ENCODE measurements at regions not wholly inside any gene's neighbourhood (a gene's known extent, or its start where the extent isn't known, plus 50 kb on each side); places are given as distances from the start of the nearest gene placed in this dataset.
"Not testable (repeated sequence)": the region's sequence is repeated elsewhere in the genome, so short reads cannot be mapped to it uniquely, and the experiment has no call there.

DNA sequence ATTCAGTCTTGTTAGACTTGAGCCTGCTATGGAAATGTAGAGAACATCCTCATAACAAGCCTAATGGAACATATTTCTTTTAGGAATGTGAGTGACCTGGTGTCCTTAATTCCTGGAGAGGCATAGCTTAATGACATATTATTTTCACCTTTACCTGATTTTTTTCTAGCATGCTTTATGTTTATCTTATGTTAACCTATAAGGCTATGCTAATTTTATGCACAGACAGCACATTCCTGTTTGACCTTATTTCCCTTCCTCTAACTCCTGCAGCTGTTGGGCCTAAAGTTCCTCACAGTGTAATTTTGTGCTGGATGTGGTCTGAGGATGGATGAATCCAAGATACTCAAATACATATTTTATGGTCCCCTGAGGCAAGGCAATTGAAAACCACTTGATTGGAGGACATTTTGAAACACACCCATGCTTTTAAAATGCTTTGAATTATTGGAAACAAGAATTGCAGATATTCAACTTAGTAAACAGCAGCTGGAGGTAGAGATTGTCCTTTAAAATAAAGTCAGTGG lies 111.5 kb downstream of the LARP7 start:
- Histone ChIP-seq H3K36me3 (ENCODE audit: control insufficient read depth, insufficient read depth, low read length) (no peaks in the 10 kb centered on the region), H3K27ac (ENCODE audit: low read depth, low read length) (no peak overlapping the region), H3K27me3 (ENCODE audit: control insufficient read depth, insufficient read depth, low read length) (no peaks in the 10 kb centered on the region), H3K4me1 (ENCODE audit: control insufficient read depth, insufficient read depth, low read length) (no peaks in the 10 kb centered on the region), H3K4me3 (ENCODE audit: low read length) (no peak overlapping the region), H3K9ac (ENCODE audit: low read length) (no peak overlapping the region)

DNA sequence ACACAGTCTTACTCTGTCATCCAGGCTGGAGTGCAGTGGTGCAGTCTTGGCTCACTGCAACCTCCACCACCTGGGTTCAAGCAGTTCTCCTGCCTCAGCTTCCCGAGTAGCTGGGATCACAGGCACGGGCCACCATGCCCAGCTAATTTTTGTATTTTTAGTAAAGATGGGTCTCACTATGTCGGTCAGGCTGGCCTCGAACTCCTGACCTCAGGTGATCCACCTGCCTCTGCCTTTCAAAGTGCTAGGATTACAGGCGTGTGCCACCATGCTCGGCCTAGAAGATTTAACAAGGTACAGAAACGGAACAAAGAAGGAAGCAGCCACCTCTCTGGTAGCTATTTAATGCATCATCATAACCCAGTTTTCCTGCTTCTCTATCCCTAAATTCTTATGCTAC lies 113.8 kb downstream of the LARP7 start:
- not testable (repeated sequence) for H3K4me1 ChIP-seq (ENCODE audit: control insufficient read depth, insufficient read depth, low read length); H3K27me3 ChIP-seq (ENCODE audit: control insufficient read depth, insufficient read depth, low read length); H3K9ac ChIP-seq (ENCODE audit: low read length); H3K27ac ChIP-seq (ENCODE audit: low read depth, low read length); H3K36me3 ChIP-seq (ENCODE audit: control insufficient read depth, insufficient read depth, low read length); H3K4me3 ChIP-seq (ENCODE audit: low read length)

DNA sequence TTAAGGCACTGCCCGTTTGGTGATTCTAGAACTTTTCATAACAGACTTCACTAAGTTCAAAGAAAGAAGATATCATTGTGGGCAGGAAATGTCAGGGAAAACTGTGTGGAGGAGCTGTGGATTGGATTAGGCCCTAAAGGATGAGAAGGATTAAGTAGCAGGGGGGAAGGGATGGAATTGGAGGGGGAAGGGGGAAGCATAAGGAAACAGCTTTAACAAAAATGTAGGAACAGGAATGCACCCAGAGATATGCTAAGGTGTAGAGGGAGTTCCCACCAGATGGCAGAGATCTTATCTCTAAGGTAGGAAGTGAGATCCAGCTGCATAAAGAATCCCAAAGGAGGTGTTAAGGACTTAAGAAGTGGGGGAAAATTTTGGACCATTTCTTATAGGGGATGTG lies 114.5 kb downstream of the LARP7 start:
- Histone ChIP-seq H3K27ac (ENCODE audit: low read depth, low read length) (no peak overlapping the region), H3K9ac (ENCODE audit: low read length) (no peak overlapping the region), H3K27me3 (ENCODE audit: control insufficient read depth, insufficient read depth, low read length) (no peaks in the 10 kb centered on the region), H3K36me3 (ENCODE audit: control insufficient read depth, insufficient read depth, low read length) (no peaks in the 10 kb centered on the region), H3K4me1 (ENCODE audit: control insufficient read depth, insufficient read depth, low read length) (no peaks in the 10 kb centered on the region), H3K4me3 (ENCODE audit: low read length) (no peak overlapping the region)

DNA sequence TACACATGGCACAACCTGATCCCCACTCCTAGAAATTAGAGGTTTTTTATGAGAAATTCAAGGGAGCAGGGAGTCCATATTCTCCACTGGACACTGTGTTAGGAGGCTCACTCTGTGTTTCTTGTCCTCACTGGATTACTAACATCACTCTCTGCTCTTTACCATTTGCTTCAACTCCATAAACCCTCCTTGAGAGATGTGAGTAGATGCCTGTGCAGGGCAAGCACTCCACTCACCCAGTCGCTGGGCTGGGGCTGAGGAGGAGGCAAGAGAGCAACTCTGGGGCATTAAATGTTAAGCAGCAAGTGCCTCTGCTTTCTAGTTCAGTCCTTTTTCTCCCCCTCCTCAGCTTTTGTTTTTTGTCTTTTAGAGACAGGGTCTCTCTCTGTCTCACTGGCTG lies 115.1 kb downstream of the LARP7 start:
- no peak overlapping the region for H3K4me3 ChIP-seq (ENCODE audit: low read length)
- H3K4me1 ChIP-seq (ENCODE audit: control insufficient read depth, insufficient read depth, low read length), result no peaks in the 10 kb centered on the region
- H3K9ac ChIP-seq (ENCODE audit: low read length), result no peak overlapping the region
- H3K27ac ChIP-seq (ENCODE audit: low read depth, low read length), result no peak overlapping the region
- H3K36me3 ChIP-seq (ENCODE audit: control insufficient read depth, insufficient read depth, low read length), result no peaks in the 10 kb centered on the region
- no peaks in the 10 kb centered on the region for H3K27me3 ChIP-seq (ENCODE audit: control insufficient read depth, insufficient read depth, low read length)

DNA sequence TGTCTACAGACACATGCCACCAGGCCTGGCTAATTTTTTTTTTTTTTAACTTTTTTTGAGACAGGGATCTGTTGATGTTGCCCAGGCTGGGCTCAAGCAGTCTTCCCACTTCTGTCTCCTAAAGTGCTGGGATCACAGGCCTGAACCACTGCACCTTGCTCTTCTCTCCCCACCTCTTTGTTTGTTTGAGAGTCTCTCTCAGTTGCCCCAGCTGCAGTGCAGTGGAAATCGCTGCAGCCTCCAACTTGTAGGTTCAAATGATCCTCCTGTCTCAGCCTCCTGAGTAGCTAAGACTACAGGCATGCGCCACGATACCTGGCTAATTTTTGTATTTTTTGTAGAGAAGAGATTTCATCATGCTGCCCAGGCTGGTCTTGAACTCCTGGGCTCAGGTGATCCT lies 115.6 kb downstream of the LARP7 start:
- Histone ChIP-seq H3K4me1 (ENCODE audit: control insufficient read depth, insufficient read depth, low read length) (no peaks in the 10 kb centered on the region), H3K27ac (ENCODE audit: low read depth, low read length) (no peak overlapping the region), H3K36me3 (ENCODE audit: control insufficient read depth, insufficient read depth, low read length) (no peaks in the 10 kb centered on the region), H3K9ac (ENCODE audit: low read length) (no peak overlapping the region), H3K4me3 (ENCODE audit: low read length) (no peak overlapping the region), H3K27me3 (ENCODE audit: control insufficient read depth, insufficient read depth, low read length) (no peaks in the 10 kb centered on the region)

DNA sequence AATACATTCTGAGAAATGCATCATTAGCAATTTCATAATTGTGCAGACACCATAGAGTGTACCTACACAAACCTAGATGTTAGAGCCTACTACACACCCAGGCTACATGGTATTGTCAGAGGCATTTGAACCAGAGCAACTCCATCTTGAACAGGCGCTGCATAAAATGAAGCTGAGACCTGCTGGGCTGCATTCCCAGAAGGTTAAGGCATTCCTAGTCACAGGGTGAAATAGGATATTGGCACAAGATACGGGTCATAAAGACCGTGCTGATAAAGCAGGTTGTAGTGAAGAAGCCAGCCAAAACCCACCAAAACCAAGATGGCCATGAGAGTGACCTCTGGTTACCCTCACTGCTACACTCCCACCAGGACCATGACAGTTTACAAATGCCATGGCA lies 116.4 kb downstream of the LARP7 start:
- H3K27me3 ChIP-seq (ENCODE audit: control insufficient read depth, insufficient read depth, low read length), result no peaks in the 10 kb centered on the region
- H3K9ac ChIP-seq (ENCODE audit: low read length), result no peak overlapping the region
- no peak overlapping the region for H3K27ac ChIP-seq (ENCODE audit: low read depth, low read length)
- no peaks in the 10 kb centered on the region for H3K36me3 ChIP-seq (ENCODE audit: control insufficient read depth, insufficient read depth, low read length)
- H3K4me3 ChIP-seq (ENCODE audit: low read length), result no peak overlapping the region
- H3K4me1 ChIP-seq (ENCODE audit: control insufficient read depth, insufficient read depth, low read length), result no peaks in the 10 kb centered on the region

DNA sequence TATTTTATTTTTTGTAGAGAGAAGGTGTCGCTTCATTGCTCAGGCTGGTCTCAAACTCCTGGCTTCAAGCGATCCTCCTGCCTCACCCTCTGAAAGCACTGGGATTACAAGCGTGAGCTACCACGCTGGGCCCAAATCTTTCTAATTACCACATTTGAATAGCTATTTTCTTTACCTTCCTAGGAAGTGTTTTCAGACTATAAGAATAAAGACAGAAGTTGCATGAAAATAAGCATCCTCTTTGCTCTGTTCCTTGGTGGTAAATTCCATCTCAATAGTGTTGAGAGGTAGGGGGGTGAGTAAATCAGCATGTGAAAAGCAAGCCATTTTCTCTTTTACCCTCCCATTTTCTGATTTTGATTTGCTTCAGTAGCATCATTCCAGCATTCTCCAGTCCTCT lies 122.4 kb downstream of the LARP7 start:
- Histone ChIP-seq H3K27me3 (ENCODE audit: control insufficient read depth, insufficient read depth, low read length) (no peaks in the 10 kb centered on the region), H3K4me1 (ENCODE audit: control insufficient read depth, insufficient read depth, low read length) (no peaks in the 10 kb centered on the region), H3K9ac (ENCODE audit: low read length) (no peak overlapping the region), H3K36me3 (ENCODE audit: control insufficient read depth, insufficient read depth, low read length) (no peaks in the 10 kb centered on the region), H3K4me3 (ENCODE audit: low read length) (no peak overlapping the region), H3K27ac (ENCODE audit: low read depth, low read length) (no peak overlapping the region)

DNA sequence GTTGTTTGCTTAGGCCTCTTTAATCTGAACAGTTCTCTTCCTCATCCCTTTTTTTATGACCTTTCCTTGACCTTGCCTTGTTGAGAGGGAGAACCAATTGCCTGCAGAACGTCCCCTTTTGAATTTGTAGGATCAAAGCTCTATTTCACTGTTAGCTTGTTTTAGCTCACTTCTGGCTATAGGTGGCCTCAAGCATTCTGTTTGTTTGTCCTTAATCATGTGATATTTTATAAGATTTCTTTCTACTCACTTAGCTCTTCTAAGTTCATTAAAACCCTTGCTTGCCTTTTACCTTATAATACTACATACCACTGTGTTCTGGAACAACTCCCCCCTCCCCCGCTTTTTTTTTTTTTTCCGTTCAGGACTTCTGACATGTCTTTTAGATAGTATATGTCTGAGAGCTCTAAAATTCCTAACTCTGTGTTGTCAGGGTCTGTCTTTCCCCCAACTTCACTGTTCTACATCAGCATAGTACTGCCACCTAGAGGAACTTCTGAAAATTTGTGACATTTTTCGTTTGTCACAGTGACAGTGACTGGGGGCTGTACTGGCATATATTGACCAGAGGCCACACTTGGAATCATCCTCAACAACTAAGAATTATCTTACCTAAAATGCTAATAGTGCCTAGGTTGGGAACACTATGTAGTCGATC lies 128.5 kb downstream of the LARP7 start:
- Histone ChIP-seq H3K27me3 (ENCODE audit: control insufficient read depth, insufficient read depth, low read length) (no peaks in the 10 kb centered on the region), H3K27ac (ENCODE audit: low read depth, low read length) (no peak overlapping the region), H3K4me3 (ENCODE audit: low read length) (no peak overlapping the region), H3K36me3 (ENCODE audit: control insufficient read depth, insufficient read depth, low read length) (no peaks in the 10 kb centered on the region), H3K9ac (ENCODE audit: low read length) (no peak overlapping the region), H3K4me1 (ENCODE audit: control insufficient read depth, insufficient read depth, low read length) (no peaks in the 10 kb centered on the region)

DNA sequence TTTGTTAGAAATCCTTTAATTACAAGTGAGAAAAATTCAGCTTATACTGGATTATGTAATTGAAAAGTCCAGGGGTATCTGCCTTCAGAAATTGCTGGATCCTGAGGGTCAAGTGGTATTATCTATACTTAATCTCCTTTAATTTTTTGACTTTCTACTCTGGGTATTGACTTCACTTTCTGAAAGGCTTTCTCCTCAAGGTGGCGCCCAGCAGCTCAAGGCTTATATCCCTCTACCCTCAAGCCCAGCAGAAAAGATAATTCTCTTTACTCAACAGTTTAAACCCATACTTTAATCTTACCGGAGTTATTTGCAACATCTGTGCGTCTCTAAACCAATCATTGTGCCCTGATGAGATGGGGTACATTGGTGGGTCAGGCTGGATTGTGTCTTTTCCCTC lies 129.5 kb downstream of the LARP7 start:
- no peak overlapping the region for H3K27ac ChIP-seq (ENCODE audit: low read depth, low read length)
- no peak overlapping the region for H3K9ac ChIP-seq (ENCODE audit: low read length)
- no peaks in the 10 kb centered on the region for H3K36me3 ChIP-seq (ENCODE audit: control insufficient read depth, insufficient read depth, low read length)
- H3K4me1 ChIP-seq (ENCODE audit: control insufficient read depth, insufficient read depth, low read length), result no peaks in the 10 kb centered on the region
- no peak overlapping the region for H3K4me3 ChIP-seq (ENCODE audit: low read length)
- H3K27me3 ChIP-seq (ENCODE audit: control insufficient read depth, insufficient read depth, low read length), result no peaks in the 10 kb centered on the region

DNA sequence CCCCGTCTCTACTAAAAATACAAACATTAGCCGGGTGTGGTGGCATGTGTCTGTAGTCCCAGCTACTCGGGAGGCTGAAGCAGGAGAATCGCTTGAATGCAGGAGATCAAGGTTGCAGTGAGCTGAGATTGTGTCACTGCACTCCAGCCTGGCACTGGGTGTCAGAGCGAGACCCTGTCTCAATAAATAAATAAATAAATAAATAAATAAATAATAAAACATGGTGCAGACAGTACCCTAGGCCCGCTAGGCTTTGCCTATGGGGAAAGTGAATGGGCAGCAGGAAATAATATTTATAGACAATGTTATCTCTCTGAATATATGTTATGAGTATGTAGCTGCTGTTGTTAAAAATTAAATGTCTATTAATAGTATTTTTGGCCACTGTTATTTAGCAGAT lies 130.4 kb downstream of the LARP7 start:
- Histone ChIP-seq H3K27ac (ENCODE audit: low read depth, low read length) (no peak overlapping the region), H3K9ac (ENCODE audit: low read length) (no peak overlapping the region), H3K4me3 (ENCODE audit: low read length) (no peak overlapping the region), H3K4me1 (ENCODE audit: control insufficient read depth, insufficient read depth, low read length) (no peaks in the 10 kb centered on the region), H3K36me3 (ENCODE audit: control insufficient read depth, insufficient read depth, low read length) (no peaks in the 10 kb centered on the region), H3K27me3 (ENCODE audit: control insufficient read depth, insufficient read depth, low read length) (no peaks in the 10 kb centered on the region)

DNA sequence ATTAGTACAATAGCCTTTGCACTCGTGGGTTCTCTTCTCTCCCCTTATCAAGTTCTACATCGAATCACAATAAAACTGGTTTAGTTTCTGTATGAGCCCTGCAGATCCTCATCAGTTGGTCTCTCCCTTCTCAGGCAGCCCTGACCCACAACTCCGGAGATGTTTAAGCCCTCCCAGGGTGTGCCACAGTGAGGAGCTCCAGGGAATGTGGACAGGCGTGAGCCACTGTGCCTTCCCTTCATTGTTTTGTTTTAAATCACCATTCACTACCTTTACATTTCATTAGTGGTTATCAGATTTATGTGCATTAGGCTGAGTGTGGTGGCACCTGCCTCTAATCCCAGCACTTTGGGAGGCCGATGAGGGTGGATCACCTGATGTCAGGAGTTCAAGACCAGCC lies 133.2 kb downstream of the LARP7 start:
- Histone ChIP-seq H3K27ac (ENCODE audit: low read depth, low read length) (no peak overlapping the region), H3K9ac (ENCODE audit: low read length) (no peak overlapping the region), H3K36me3 (ENCODE audit: control insufficient read depth, insufficient read depth, low read length) (no peaks in the 10 kb centered on the region), H3K27me3 (ENCODE audit: control insufficient read depth, insufficient read depth, low read length) (no peaks in the 10 kb centered on the region), H3K4me1 (ENCODE audit: control insufficient read depth, insufficient read depth, low read length) (no peaks in the 10 kb centered on the region), H3K4me3 (ENCODE audit: low read length) (no peak overlapping the region)

DNA sequence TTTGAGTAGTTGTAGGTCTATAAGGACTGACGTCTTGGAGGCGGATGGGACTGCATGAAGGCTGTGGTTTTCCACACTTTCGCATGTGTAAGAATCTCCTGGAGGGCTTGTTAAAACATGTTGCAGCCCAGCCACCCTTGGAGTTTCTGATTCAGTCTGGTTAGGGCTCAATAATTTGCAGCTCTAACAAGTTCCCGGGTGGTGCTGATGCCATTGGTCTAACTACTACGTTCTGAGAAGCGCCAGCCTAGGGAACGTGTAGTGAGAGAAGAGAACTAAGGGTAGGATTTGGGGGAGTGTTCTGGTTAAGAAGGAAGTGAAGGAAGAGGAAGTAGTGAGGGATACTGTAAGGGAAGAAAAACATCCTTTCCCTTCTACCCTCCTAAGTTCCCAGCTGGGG lies 138.9 kb downstream of the LARP7 start:
- Histone ChIP-seq H3K36me3 (ENCODE audit: control insufficient read depth, insufficient read depth, low read length) (no peaks in the 10 kb centered on the region), H3K27me3 (ENCODE audit: control insufficient read depth, insufficient read depth, low read length) (no peaks in the 10 kb centered on the region), H3K9ac (ENCODE audit: low read length) (no peak overlapping the region), H3K4me3 (ENCODE audit: low read length) (no peak overlapping the region), H3K27ac (ENCODE audit: low read depth, low read length) (no peak overlapping the region), H3K4me1 (ENCODE audit: control insufficient read depth, insufficient read depth, low read length) (no peaks in the 10 kb centered on the region)

DNA sequence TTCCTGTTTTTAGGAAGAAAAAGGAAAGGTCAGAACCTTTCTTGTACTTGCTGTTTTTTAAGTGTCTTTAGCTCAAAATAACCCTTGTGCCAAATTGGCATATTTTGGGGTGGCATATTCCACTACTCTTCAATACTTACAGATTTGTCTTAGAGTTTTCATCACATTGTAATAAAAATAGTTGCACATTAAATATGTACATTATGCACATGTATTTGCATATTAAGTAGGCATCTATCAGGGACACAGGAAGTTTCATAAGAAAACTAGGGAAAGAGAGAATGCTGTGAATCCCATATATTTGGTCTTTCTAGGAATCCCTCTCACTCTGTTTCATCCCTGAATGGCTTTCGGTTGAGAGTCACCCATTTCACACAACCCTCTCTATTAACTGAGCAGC lies 139.6 kb downstream of the LARP7 start:
- no peak overlapping the region for H3K27ac ChIP-seq (ENCODE audit: low read depth, low read length)
- no peaks in the 10 kb centered on the region for H3K4me1 ChIP-seq (ENCODE audit: control insufficient read depth, insufficient read depth, low read length)
- H3K9ac ChIP-seq (ENCODE audit: low read length), result no peak overlapping the region
- no peaks in the 10 kb centered on the region for H3K36me3 ChIP-seq (ENCODE audit: control insufficient read depth, insufficient read depth, low read length)
- H3K27me3 ChIP-seq (ENCODE audit: control insufficient read depth, insufficient read depth, low read length), result no peaks in the 10 kb centered on the region
- no peak overlapping the region for H3K4me3 ChIP-seq (ENCODE audit: low read length)

Data from rectal smooth muscle tissue (tissue), 1 donor.